ENCODE measurements at regions not wholly inside any gene's neighbourhood (a gene's known extent, or its start where the extent isn't known, plus 50 kb on each side); places are given as distances from the start of the nearest gene placed in this dataset.

GRCh38 chr12:118827047-118827446, 154.3 kb upstream of the SRRM4 start:
- Histone ChIP-seq H3K9me3 (replicated peaks; ENCODE audit: control insufficient read depth, insufficient read depth, low read depth, low read length) (no peaks in the 10 kb centered on the region), H3K9ac (ENCODE audit: insufficient read depth in 1 of 2, low read depth in 2 of 2, low read length in 2 of 2) (no peak overlapping the region), H3K27ac (ENCODE audit: extremely low read depth, low read depth, low read length) (no peak overlapping the region), H4K20me1 (replicated peaks; ENCODE audit: control insufficient read depth, insufficient read depth, low read length) (no peaks in the 10 kb centered on the region), H2AFZ (ENCODE audit: low read depth, low read length) (no peak overlapping the region), H3K36me3 (ENCODE audit: control insufficient read depth, insufficient read depth, low read length) (no peaks in the 10 kb centered on the region), H3K4me3 (no peak overlapping the region), H3K4me2 (ENCODE audit: insufficient read depth, low read length) (no peak overlapping the region), H3K27me3 (ENCODE audit: control insufficient read depth in 2 of 2, insufficient read depth in 2 of 2, low read length in 2 of 2) (no peaks in the 10 kb centered on the region), H3K4me1 (replicated peaks in 1 of 2; ENCODE audit: control insufficient read depth in 2 of 2, insufficient read depth in 2 of 2, low read length in 2 of 2) (no peaks in the 10 kb centered on the region), H3K79me2 (ENCODE audit: control insufficient read depth, insufficient read depth, low read length) (no peaks in the 10 kb centered on the region), H3K9me1 (ENCODE audit: control insufficient read depth, insufficient read depth, low read length) (no peaks in the 10 kb centered on the region)
- FAIRE-seq, result no peak
- no peak for ATAC-seq
- intact Hi-C loops (cut with micrococcal nuclease) (no loop called here), in situ Hi-C loops (cut with MboI) (no loop called here)
- 0% methylated on average over 1 of the region's 1 CpG for WGBS (ENCODE audit: insufficient coverage, low coverage, missing lambda C conversion rate)
- ChIA-PET POLR2A (no interaction called here), CTCF (ENCODE audit: low intra/inter-chr PET ratio) (no interaction called here)
- BruUV-seq (replicated peaks), result no TSS peak
- DNase-seq (ENCODE audit: extremely low read depth in 1 of 4, low spot score in 3 of 4), result no peak
- TF ChIP-seq HNRNPL (IDR thresholded peaks at IDR 0.05; ENCODE audit: low read depth, low read length) (no peak), NFXL1 (CRISPR knock-in tag; IDR thresholded peaks at IDR 0.05) (no peak), PCBP1 (IDR thresholded peaks at IDR 0.05; ENCODE audit: low read depth, low read length, poor library complexity, severe bottlenecking) (no peak), ZFPM2 (CRISPR knock-in tag; IDR thresholded peaks at IDR 0.05) (no peak), ZNF830 (CRISPR knock-in tag; IDR thresholded peaks at IDR 0.05) (no peak), ZBTB17 (CRISPR knock-in tag; IDR thresholded peaks at IDR 0.05) (no peak), KDM4B (IDR thresholded peaks at IDR 0.05; ENCODE audit: borderline replicate concordance in 2 of 2, low read depth in 1 of 2) (no peak), MEF2A (IDR thresholded peaks at IDR 0.05; ENCODE audit: control insufficient read depth, low read depth, low read length) (no peak)
- TF ChIP-seq, protein P1, sequence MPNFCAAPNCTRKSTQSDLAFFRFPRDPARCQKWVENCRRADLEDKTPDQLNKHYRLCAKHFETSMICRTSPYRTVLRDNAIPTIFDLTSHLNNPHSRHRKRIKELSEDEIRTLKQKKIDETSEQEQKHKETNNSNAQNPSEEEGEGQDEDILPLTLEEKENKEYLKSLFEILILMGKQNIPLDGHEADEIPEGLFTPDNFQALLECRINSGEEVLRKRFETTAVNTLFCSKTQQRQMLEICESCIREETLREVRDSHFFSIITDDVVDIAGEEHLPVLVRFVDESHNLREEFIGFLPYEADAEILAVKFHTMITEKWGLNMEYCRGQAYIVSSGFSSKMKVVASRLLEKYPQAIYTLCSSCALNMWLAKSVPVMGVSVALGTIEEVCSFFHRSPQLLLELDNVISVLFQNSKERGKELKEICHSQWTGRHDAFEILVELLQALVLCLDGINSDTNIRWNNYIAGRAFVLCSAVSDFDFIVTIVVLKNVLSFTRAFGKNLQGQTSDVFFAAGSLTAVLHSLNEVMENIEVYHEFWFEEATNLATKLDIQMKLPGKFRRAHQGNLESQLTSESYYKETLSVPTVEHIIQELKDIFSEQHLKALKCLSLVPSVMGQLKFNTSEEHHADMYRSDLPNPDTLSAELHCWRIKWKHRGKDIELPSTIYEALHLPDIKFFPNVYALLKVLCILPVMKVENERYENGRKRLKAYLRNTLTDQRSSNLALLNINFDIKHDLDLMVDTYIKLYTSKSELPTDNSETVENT (CRISPR knock-in tag; IDR thresholded peaks at IDR 0.05), result no peak
- TF ChIP-seq, protein P2, sequence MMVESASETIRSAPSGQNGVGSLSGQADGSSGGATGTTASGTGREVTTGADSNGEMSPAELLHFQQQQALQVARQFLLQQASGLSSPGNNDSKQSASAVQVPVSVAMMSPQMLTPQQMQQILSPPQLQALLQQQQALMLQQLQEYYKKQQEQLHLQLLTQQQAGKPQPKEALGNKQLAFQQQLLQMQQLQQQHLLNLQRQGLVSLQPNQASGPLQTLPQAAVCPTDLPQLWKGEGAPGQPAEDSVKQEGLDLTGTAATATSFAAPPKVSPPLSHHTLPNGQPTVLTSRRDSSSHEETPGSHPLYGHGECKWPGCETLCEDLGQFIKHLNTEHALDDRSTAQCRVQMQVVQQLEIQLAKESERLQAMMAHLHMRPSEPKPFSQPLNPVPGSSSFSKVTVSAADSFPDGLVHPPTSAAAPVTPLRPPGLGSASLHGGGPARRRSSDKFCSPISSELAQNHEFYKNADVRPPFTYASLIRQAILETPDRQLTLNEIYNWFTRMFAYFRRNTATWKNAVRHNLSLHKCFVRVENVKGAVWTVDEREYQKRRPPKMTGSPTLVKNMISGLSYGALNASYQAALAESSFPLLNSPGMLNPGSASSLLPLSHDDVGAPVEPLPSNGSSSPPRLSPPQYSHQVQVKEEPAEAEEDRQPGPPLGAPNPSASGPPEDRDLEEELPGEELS (CRISPR knock-in tag; IDR thresholded peaks at IDR 0.05; ENCODE audit: borderline replicate concordance), result no peak
- TF ChIP-seq, protein P3, sequence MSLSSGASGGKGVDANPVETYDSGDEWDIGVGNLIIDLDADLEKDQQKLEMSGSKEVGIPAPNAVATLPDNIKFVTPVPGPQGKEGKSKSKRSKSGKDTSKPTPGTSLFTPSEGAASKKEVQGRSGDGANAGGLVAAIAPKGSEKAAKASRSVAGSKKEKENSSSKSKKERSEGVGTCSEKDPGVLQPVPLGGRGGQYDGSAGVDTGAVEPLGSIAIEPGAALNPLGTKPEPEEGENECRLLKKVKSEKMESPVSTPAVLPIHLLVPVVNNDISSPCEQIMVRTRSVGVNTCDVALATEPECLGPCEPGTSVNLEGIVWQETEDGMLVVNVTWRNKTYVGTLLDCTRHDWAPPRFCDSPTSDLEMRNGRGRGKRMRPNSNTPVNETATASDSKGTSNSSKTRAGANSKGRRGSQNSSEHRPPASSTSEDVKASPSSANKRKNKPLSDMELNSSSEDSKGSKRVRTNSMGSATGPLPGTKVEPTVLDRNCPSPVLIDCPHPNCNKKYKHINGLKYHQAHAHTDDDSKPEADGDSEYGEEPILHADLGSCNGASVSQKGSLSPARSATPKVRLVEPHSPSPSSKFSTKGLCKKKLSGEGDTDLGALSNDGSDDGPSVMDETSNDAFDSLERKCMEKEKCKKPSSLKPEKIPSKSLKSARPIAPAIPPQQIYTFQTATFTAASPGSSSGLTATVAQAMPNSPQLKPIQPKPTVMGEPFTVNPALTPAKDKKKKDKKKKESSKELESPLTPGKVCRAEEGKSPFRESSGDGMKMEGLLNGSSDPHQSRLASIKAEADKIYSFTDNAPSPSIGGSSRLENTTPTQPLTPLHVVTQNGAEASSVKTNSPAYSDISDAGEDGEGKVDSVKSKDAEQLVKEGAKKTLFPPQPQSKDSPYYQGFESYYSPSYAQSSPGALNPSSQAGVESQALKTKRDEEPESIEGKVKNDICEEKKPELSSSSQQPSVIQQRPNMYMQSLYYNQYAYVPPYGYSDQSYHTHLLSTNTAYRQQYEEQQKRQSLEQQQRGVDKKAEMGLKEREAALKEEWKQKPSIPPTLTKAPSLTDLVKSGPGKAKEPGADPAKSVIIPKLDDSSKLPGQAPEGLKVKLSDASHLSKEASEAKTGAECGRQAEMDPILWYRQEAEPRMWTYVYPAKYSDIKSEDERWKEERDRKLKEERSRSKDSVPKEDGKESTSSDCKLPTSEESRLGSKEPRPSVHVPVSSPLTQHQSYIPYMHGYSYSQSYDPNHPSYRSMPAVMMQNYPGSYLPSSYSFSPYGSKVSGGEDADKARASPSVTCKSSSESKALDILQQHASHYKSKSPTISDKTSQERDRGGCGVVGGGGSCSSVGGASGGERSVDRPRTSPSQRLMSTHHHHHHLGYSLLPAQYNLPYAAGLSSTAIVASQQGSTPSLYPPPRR (CRISPR knock-in tag; IDR thresholded peaks at IDR 0.05; ENCODE audit: borderline replicate concordance), result no peak
